ENCODE measurements at regions not wholly inside any gene's neighbourhood (a gene's known extent, or its start where the extent isn't known, plus 50 kb on each side); places are given as distances from the start of the nearest gene placed in this dataset.
"Not testable (repeated sequence)": the region's sequence is repeated elsewhere in the genome, so short reads cannot be mapped to it uniquely, and the experiment has no call there.

DNA sequence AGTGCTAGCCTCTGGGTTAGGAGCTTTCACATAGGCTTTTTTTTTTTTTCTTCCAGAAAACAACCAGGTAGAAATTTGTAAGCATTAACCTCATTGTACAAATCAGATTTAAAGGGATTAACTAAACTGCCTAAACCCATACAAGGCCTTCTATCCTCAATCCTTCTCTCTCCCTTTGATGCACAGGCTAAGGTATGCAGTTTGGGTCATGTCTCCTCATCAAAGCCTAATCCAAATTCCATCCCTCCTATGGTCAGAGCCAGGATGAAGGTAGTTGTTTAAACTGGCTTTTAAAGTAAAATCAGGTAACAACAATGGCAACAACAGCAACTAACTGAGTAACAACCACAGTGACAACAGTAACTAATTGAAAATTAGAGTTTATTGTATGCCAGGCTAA, 115.6 kb upstream of the SOX2 start:
- no peak overlapping the region for H3K4me2 ChIP-seq
- H3K27ac Mint-ChIP-seq = no peak overlapping the region
- peak; percentile 73 for ATAC-seq

DNA sequence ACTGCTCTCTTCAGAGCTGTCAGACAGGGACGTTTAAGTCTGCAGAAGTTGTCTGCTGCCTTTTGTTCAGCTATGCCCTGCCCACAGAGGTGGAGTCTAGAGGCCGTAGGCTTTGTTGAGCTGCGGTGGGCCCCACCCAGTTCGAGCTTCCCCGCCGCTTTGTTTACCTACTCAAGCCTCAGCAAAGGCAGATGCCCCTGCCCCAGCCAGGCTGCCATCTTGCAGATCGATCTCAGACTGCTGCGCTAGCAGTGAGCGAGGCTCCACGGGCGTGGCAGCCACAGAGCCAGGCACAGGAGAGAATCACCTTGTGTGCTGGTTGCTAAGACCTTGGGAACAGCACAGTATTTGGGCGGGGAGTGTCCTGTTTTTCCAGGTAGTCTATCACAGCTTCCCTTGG, 120.8 kb upstream of the SOX2 start:
- not testable (repeated sequence) for ATAC-seq; H3K27me3 Mint-ChIP-seq (ENCODE audit: insufficient read depth, low read depth, poor library complexity); H3K4me3 ChIP-seq; H3K79me2 ChIP-seq (replicated peaks; ENCODE audit: insufficient read depth); H3K4me3 Mint-ChIP-seq; H3K4me2 ChIP-seq; H3K4me1 Mint-ChIP-seq; H3F3A ChIP-seq (replicated peaks; ENCODE audit: low read depth); H3K27ac ChIP-seq (ENCODE audit: low read depth); H4K20me1 ChIP-seq (replicated peaks; ENCODE audit: insufficient read depth); H3K36me3 ChIP-seq (ENCODE audit: insufficient read depth); H3K9me2 ChIP-seq (ENCODE audit: insufficient read depth); DNase-seq (ENCODE audit: low spot score); H2AFZ ChIP-seq; H3K27ac Mint-ChIP-seq; H3K4me1 ChIP-seq (ENCODE audit: insufficient read depth); H3K36me3 Mint-ChIP-seq (ENCODE audit: low read depth); H3K27me3 ChIP-seq (ENCODE audit: insufficient read depth)
- peaks cover 20% of the 10 kb centered on the region for H3K9me3 Mint-ChIP-seq

More for the DNA sequence above, 115.6 kb upstream of the SOX2 start:
- no peak overlapping the region for H3K27ac ChIP-seq (ENCODE audit: low read depth)
- Mint-ChIP-seq H3K27me3 (ENCODE audit: insufficient read depth, low read depth, poor library complexity) (peaks cover 3% of the 10 kb centered on the region), H3K9me3 (no peaks in the 10 kb centered on the region; the same call in 1 of the 3 replicates), H3K4me3 (no peak overlapping the region), H3K4me1 (no peaks in the 10 kb centered on the region), H3K36me3 (ENCODE audit: low read depth) (no peaks in the 10 kb centered on the region; the same call in 1 of the 3 replicates)
- no peaks in the 10 kb centered on the region for H3K36me3 ChIP-seq (ENCODE audit: insufficient read depth)
- H3K4me3 ChIP-seq = no peak overlapping the region
- H2AFZ ChIP-seq = no peak overlapping the region
- no peaks in the 10 kb centered on the region for H3K9me2 ChIP-seq (ENCODE audit: insufficient read depth)
- no peaks in the 10 kb centered on the region for H3K4me1 ChIP-seq (ENCODE audit: insufficient read depth)
- TF ChIP-seq ZNF331 (CRISPR knock-in tag; IDR thresholded peaks at IDR 0.05; ENCODE audit: low read depth) = no peak
- TF ChIP-seq ZNF114 (CRISPR knock-in tag; IDR thresholded peaks at IDR 0.05) = no peak
- no peak for TF ChIP-seq EZH2phosphoT487 (IDR thresholded peaks at IDR 0.05; ENCODE audit: unreplicated experiment)
- TF ChIP-seq, protein P1, sequence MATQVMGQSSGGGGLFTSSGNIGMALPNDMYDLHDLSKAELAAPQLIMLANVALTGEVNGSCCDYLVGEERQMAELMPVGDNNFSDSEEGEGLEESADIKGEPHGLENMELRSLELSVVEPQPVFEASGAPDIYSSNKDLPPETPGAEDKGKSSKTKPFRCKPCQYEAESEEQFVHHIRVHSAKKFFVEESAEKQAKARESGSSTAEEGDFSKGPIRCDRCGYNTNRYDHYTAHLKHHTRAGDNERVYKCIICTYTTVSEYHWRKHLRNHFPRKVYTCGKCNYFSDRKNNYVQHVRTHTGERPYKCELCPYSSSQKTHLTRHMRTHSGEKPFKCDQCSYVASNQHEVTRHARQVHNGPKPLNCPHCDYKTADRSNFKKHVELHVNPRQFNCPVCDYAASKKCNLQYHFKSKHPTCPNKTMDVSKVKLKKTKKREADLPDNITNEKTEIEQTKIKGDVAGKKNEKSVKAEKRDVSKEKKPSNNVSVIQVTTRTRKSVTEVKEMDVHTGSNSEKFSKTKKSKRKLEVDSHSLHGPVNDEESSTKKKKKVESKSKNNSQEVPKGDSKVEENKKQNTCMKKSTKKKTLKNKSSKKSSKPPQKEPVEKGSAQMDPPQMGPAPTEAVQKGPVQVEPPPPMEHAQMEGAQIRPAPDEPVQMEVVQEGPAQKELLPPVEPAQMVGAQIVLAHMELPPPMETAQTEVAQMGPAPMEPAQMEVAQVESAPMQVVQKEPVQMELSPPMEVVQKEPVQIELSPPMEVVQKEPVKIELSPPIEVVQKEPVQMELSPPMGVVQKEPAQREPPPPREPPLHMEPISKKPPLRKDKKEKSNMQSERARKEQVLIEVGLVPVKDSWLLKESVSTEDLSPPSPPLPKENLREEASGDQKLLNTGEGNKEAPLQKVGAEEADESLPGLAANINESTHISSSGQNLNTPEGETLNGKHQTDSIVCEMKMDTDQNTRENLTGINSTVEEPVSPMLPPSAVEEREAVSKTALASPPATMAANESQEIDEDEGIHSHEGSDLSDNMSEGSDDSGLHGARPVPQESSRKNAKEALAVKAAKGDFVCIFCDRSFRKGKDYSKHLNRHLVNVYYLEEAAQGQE (IDR thresholded peaks at IDR 0.05; ENCODE audit: unreplicated experiment) = no peak
- no peak for TF ChIP-seq EZH2 (IDR thresholded peaks at IDR 0.05; ENCODE audit: low read depth, unreplicated experiment)
- TF ChIP-seq, protein P2, sequence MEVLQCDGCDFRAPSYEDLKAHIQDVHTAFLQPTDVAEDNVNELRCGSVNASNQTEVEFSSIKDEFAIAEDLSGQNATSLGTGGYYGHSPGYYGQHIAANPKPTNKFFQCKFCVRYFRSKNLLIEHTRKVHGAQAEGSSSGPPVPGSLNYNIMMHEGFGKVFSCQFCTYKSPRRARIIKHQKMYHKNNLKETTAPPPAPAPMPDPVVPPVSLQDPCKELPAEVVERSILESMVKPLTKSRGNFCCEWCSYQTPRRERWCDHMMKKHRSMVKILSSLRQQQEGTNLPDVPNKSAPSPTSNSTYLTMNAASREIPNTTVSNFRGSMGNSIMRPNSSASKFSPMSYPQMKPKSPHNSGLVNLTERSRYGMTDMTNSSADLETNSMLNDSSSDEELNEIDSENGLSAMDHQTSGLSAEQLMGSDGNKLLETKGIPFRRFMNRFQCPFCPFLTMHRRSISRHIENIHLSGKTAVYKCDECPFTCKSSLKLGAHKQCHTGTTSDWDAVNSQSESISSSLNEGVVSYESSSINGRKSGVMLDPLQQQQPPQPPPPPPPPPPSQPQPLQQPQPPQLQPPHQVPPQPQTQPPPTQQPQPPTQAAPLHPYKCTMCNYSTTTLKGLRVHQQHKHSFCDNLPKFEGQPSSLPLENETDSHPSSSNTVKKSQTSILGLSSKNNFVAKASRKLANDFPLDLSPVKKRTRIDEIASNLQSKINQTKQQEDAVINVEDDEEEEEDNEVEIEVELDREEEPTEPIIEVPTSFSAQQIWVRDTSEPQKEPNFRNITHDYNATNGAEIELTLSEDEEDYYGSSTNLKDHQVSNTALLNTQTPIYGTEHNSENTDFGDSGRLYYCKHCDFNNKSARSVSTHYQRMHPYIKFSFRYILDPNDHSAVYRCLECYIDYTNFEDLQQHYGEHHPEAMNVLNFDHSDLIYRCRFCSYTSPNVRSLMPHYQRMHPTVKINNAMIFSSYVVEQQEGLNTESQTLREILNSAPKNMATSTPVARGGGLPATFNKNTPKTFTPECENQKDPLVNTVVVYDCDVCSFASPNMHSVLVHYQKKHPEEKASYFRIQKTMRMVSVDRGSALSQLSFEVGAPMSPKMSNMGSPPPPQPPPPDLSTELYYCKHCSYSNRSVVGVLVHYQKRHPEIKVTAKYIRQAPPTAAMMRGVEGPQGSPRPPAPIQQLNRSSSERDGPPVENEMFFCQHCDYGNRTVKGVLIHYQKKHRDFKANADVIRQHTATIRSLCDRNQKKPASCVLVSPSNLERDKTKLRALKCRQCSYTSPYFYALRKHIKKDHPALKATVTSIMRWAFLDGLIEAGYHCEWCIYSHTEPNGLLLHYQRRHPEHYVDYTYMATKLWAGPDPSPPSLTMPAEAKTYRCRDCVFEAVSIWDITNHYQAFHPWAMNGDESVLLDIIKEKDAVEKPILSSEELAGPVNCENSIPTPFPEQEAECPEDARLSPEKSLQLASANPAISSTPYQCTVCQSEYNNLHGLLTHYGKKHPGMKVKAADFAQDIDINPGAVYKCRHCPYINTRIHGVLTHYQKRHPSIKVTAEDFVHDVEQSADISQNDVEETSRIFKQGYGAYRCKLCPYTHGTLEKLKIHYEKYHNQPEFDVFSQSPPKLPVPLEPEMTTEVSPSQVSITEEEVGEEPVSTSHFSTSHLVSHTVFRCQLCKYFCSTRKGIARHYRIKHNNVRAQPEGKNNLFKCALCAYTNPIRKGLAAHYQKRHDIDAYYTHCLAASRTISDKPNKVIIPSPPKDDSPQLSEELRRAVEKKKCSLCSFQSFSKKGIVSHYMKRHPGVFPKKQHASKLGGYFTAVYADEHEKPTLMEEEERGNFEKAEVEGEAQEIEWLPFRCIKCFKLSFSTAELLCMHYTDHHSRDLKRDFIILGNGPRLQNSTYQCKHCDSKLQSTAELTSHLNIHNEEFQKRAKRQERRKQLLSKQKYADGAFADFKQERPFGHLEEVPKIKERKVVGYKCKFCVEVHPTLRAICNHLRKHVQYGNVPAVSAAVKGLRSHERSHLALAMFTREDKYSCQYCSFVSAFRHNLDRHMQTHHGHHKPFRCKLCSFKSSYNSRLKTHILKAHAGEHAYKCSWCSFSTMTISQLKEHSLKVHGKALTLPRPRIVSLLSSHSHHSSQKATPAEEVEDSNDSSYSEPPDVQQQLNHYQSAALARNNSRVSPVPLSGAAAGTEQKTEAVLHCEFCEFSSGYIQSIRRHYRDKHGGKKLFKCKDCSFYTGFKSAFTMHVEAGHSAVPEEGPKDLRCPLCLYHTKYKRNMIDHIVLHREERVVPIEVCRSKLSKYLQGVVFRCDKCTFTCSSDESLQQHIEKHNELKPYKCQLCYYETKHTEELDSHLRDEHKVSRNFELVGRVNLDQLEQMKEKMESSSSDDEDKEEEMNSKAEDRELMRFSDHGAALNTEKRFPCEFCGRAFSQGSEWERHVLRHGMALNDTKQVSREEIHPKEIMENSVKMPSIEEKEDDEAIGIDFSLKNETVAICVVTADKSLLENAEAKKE (CRISPR knock-in tag; IDR thresholded peaks at IDR 0.05) = no peak
- no peak for TF ChIP-seq NANOG (IDR thresholded peaks at IDR 0.05; ENCODE audit: borderline replicate concordance)
- TF ChIP-seq JUNB (IDR thresholded peaks at IDR 0.05; ENCODE audit: unreplicated experiment) = no peak
- no peaks in the 10 kb centered on the region for H3K27me3 ChIP-seq (ENCODE audit: insufficient read depth)
- H3K79me2 ChIP-seq (replicated peaks; ENCODE audit: insufficient read depth) = no peaks in the 10 kb centered on the region
- no peaks in the 10 kb centered on the region for H3F3A ChIP-seq (replicated peaks; ENCODE audit: low read depth)
- H4K20me1 ChIP-seq (replicated peaks; ENCODE audit: insufficient read depth) = no peaks in the 10 kb centered on the region
- DNase-seq (ENCODE audit: low spot score) = peak; percentile 24

All from GM23338 (cell line).